ENCODE measurements at regions not wholly inside any gene's neighbourhood (a gene's known extent, or its start where the extent isn't known, plus 50 kb on each side); places are given as distances from the start of the nearest gene placed in this dataset.

DNA sequence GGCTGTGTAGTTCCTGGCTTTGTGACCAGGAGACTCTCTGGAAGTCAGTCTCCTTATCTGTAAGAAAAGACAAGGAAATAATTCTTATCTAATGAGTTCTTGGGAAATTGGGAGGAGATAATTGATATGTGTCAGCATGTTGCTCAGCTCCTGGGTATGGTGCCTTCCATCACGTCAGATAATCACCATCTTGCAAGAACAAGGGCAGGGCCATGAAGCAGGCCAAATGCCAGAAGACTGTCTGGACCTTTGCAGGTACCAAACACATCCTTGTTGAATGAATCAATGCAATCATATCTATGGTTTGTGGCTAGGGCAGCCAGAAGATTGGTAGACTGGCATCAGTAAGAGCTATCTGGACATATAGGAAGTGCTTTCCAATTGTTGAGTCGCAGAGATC, 473.5 kb downstream of the TNS1 start:
- 100% methylated on average over 1 of the region's 2 CpGs for WGBS (ENCODE audit: insufficient coverage, low coverage, low lambda C conversion rate, missing lambda C conversion rate)
- TF ChIP-seq, protein P1, sequence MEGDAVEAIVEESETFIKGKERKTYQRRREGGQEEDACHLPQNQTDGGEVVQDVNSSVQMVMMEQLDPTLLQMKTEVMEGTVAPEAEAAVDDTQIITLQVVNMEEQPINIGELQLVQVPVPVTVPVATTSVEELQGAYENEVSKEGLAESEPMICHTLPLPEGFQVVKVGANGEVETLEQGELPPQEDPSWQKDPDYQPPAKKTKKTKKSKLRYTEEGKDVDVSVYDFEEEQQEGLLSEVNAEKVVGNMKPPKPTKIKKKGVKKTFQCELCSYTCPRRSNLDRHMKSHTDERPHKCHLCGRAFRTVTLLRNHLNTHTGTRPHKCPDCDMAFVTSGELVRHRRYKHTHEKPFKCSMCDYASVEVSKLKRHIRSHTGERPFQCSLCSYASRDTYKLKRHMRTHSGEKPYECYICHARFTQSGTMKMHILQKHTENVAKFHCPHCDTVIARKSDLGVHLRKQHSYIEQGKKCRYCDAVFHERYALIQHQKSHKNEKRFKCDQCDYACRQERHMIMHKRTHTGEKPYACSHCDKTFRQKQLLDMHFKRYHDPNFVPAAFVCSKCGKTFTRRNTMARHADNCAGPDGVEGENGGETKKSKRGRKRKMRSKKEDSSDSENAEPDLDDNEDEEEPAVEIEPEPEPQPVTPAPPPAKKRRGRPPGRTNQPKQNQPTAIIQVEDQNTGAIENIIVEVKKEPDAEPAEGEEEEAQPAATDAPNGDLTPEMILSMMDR (IDR thresholded peaks at IDR 0.05): no peak
- TF ChIP-seq POLR2A (IDR thresholded peaks at IDR 0.05): no peak
- Histone ChIP-seq H3K4me1 (no peaks in the 10 kb centered on the region), H3K36me3 (no peaks in the 10 kb centered on the region), H3K27me3 (no peaks in the 10 kb centered on the region), H3K27ac (no peak overlapping the region), H3K4me3 (no peak overlapping the region), H3K9me3 (no peaks in the 10 kb centered on the region)
- intact Hi-C loops (cut with DNase I): no loop called here
- ATAC-seq (no peak), DNase-seq (no peak)

DNA sequence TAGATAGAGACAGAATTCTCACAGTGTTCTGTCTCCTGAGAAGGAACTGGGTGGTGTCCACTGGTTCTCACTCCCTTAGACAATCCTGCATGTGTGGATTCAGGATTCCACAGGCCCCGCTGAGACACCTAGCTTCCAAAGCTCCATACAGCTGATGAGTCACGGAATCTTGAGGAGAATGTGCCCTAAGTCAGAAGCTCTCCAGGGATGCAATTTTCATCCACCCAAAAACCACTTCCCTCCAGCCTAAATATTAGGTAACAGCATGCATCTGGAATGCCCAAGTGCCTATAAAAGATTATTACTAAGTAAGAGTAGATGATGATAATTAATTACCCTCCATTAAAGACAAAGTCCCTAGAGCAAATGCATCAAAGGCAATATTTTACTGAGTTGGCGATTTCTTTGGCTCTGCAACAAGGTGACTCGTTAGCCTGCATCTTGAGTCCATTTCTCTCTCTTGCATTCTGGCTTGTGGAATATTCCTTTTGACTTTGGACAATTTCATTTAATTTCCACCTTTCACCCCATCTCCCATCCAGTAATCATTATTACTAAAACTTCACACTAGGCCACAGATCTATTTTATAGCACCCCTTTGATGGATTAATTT, 475.1 kb downstream of the TNS1 start:
- no peak overlapping the region for H3K4me3 ChIP-seq
- 84% methylated on average over 4 of the region's 4 CpGs for WGBS (ENCODE audit: insufficient coverage, low coverage, low lambda C conversion rate, missing lambda C conversion rate)
- no peaks in the 10 kb centered on the region for H3K9me3 ChIP-seq
- H3K27ac ChIP-seq: no peak overlapping the region
- no peak for ATAC-seq
- no peaks in the 10 kb centered on the region for H3K27me3 ChIP-seq
- intact Hi-C loops (cut with DNase I): no loop called here
- no peaks in the 10 kb centered on the region for H3K36me3 ChIP-seq
- no peak for DNase-seq
- no peaks in the 10 kb centered on the region for H3K4me1 ChIP-seq
- TF ChIP-seq, protein P1 (IDR thresholded peaks at IDR 0.05): no peak

DNA sequence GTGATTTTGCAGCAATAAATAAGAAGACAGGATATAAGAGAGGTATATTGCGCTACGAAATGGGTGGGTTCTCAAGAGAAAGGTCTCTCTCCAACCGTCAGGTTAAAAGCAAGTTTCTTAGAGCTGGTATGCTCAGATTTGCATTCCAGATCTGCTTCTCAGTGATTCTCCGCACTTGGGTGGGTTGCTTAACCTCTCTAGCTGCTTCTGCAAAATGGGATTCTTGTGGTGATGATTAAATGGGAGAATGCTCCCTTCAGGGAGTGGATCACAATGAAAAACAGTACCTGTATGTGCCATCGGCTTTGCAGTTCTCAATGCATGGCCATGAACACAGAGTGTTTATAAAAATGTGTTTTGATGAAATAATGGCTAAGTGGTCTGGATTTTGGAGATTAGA, 477.7 kb downstream of the TNS1 start:
- ATAC-seq (no peak), DNase-seq (no peak)
- no peaks in the 10 kb centered on the region for H3K9me3 ChIP-seq
- 80% methylated on average over 5 of the region's 5 CpGs for WGBS (ENCODE audit: insufficient coverage, low coverage, low lambda C conversion rate, missing lambda C conversion rate)
- H3K4me1 ChIP-seq: no peaks in the 10 kb centered on the region
- H3K36me3 ChIP-seq: no peaks in the 10 kb centered on the region
- no peak overlapping the region for H3K4me3 ChIP-seq
- no peak overlapping the region for H3K27ac ChIP-seq
- no peaks in the 10 kb centered on the region for H3K27me3 ChIP-seq
- intact Hi-C loops (cut with DNase I): no loop called here
- TF ChIP-seq, protein P1 (IDR thresholded peaks at IDR 0.05): no peak
- no peak for TF ChIP-seq POLR2A (IDR thresholded peaks at IDR 0.05)

DNA sequence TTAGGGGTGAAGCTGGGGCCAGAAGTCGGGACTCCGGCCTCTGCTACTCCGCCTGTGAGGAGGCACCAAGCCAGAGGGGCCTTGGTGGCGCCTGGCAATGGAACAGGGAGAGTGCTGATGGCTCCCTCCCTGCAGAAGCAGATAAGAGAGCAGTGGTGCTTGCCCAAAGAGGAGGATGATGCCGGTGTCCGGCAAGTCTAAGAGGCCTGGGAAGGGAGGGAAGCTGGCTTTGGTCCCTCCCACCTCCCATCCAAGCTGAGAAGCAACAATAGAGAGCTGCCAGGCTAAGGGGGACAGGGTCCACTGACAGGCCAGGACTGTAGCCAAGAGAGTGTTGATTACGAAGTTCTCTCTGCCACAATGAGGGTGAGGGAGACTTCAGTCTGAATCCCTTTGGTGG, 479.5 kb downstream of the TNS1 start:
- Histone ChIP-seq H3K27ac (no peak overlapping the region), H3K4me3 (no peak overlapping the region), H3K36me3 (no peaks in the 10 kb centered on the region), H3K27me3 (no peaks in the 10 kb centered on the region), H3K9me3 (no peaks in the 10 kb centered on the region), H3K4me1 (no peaks in the 10 kb centered on the region)
- no peak for DNase-seq
- no peak for ATAC-seq
- no peak for TF ChIP-seq POLR2A (IDR thresholded peaks at IDR 0.05)
- TF ChIP-seq, protein P1 (IDR thresholded peaks at IDR 0.05): no peak
- 85% methylated on average over 4 of the region's 7 CpGs for WGBS (ENCODE audit: insufficient coverage, low coverage, low lambda C conversion rate, missing lambda C conversion rate)
- intact Hi-C loops (cut with DNase I): no loop called here

DNA sequence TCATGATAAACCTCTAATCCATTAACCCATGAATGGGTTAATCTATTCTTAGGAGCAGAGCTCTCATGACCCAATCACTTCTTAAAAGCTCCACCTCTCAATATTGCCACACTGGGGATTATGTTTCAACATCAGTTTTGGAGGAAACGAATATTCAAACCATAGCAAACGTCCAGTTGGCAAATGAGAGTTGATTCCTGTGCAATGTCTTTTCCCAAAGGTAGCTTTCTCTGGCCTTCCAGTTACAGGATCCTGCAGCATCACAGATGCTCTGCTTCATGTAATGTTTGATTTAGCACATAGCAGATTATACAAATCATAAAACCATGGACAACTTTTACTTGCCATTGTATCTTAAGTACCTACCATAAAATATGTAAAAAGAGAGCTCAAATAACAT, 481.0 kb downstream of the TNS1 start:
- peak in 2 of 4 donors; percentile 33 to 57 for ATAC-seq
- H3K9me3 ChIP-seq: no peaks in the 10 kb centered on the region
- H3K4me1 ChIP-seq: no peaks in the 10 kb centered on the region
- no peak for DNase-seq
- no peak overlapping the region for H3K4me3 ChIP-seq
- intact Hi-C loops (cut with DNase I): no loop called here
- TF ChIP-seq POLR2A (IDR thresholded peaks at IDR 0.05): no peak
- TF ChIP-seq, protein P1 (IDR thresholded peaks at IDR 0.05): no peak
- H3K27ac ChIP-seq: no peak overlapping the region
- H3K36me3 ChIP-seq: no peaks in the 10 kb centered on the region
- no peaks in the 10 kb centered on the region for H3K27me3 ChIP-seq
- WGBS (ENCODE audit: insufficient coverage, low coverage, low lambda C conversion rate, missing lambda C conversion rate): 13% methylated on average over 2 of the region's 2 CpGs
